H1 (cell line): ENCODE measurements at regions not wholly inside any gene's neighbourhood (a gene's known extent, or its start where the extent isn't known, plus 50 kb on each side); places are given as distances from the start of the nearest gene placed in this dataset.

Experiments used
- EGR1 ChIP-seq: IDR thresholded peaks from 2 replicates; pipeline ENCODE4 v1.6.1; 2011; ENCODE audit warnings: low read depth, low read length, borderline replicate concordance
- KDM4A ChIP-seq: IDR thresholded peaks from one replicate; pipeline ENCODE4 v1.7.1; 2012; ENCODE audit warnings: low read depth, mild to moderate bottlenecking, moderate library complexity, low read length, inconsistent platforms; ENCODE audit not compliant: severe bottlenecking
- SAP30 ChIP-seq: fragments of 300-600 bp; sonication (generic); IDR thresholded peaks from 2 replicates; pipeline ENCODE4 v1.7.1; 2012; ENCODE audit warnings: low read length, moderate library complexity, mild to moderate bottlenecking, inconsistent platforms; ENCODE audit not compliant: insufficient read depth, insufficient replicate concordance

DNA sequence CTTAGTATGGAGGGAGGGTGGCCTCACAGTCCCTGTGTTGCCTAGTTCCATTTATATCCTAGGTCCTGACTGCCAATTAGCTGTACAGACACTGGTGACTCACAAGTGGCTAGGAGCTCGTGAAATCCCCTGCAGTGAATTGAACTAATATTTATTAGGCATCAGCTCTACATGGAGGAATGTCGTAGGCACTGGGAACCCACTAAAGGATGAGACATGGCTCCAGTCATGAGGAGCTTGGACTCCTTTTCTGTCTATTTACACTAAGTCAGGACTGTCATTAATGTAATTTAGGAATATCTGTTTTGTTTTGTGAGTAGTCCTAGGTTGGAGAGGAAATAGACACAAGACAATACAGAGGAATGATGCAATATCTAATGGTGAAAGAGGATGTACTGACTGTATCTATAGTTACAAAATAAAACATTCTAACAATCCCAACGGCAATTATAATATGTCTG, 67.7 kb downstream of the MID1IP1 start (continued):
- TF ChIP-seq SAP30 (no peak), KDM4A (no peak), EGR1 (no peak)
